T-helper 2 cell (primary cell): ENCODE measurements at regions not wholly inside any gene's neighbourhood (a gene's known extent, or its start where the extent isn't known, plus 50 kb on each side); places are given as distances from the start of the nearest gene placed in this dataset.

Experiments
- DNase-seq, 5 experiments: peaks; one replicate each; pipeline versions ENCODE4 v3.0.0 to v3.0.0-alpha.2; 2012 to 2022

DNA sequence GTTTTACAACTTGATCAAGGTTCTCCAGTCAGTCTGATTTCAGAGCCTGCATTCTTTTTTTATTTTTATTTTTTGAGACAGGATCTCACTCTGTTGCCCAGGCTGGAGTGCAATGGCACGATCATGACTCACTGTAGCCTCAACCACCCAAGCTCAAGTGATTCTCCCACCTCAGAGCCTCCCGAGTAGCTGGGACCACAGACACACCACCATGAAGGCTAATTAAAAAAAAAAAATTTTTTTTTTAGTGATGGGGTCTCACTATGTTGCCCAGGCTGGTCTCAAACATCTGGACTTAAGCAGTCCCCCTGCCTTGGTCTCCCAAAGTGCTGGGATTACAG is 117.2 kb upstream of the NAV2 start:
- no peak for DNase-seq

- no peak for DNase-seq
Observed at GRCh38 chr11:19594326-19594725, 118.3 kb upstream of the NAV2 start.

- DNase-seq: no peak
Observed at GRCh38 chr11:19592842-19593241, 119.8 kb upstream of the NAV2 start.

- no peak for DNase-seq
Observed at GRCh38 chr11:19589567-19590260, 122.9 kb upstream of the NAV2 start.

DNA sequence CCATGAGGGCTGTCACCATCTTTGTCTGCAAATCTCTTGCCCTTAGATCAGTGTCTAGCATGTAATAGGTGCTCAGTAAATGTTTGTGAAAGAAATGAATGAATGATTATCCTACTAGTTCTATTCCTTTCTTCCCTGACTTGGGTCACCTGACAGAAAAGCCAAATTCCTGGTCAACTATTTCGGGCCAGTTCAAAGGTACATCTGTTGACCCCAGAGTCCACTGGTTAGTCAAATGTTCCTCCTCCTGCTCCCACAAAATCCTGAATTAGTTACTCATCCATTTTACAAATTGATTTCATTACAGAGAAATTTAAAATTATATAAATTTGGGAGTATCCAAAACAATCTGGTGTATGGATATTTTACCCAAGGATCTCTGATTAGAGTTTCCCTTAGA is 124.7 kb upstream of the NAV2 start:
- no peak for DNase-seq

DNA sequence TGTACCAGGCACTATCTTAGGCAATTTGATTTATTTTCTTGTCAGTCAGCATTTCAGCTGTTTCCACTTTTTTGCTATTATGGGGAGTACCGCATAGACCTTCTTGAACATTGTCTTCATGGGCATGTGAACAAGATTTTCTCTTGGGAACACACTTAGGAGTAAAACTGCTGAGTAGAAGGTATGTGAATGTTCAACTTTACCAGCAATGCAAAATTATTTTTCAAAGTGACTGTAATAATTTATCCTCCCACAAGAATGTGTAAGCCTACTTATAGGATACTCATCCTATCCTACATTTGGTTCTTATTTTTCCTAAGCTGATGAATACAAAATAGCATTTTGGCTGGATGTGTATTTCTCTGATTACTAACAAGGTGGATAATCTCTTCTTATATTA is 132.0 kb upstream of the NAV2 start:
- DNase-seq: no peak

- DNase-seq: no peak
Observed at GRCh38 chr11:19579957-19580356, 132.7 kb upstream of the NAV2 start.

GRCh38 chr11:19578871-19579270 is 133.8 kb upstream of the NAV2 start:
- DNase-seq: no peak

DNA sequence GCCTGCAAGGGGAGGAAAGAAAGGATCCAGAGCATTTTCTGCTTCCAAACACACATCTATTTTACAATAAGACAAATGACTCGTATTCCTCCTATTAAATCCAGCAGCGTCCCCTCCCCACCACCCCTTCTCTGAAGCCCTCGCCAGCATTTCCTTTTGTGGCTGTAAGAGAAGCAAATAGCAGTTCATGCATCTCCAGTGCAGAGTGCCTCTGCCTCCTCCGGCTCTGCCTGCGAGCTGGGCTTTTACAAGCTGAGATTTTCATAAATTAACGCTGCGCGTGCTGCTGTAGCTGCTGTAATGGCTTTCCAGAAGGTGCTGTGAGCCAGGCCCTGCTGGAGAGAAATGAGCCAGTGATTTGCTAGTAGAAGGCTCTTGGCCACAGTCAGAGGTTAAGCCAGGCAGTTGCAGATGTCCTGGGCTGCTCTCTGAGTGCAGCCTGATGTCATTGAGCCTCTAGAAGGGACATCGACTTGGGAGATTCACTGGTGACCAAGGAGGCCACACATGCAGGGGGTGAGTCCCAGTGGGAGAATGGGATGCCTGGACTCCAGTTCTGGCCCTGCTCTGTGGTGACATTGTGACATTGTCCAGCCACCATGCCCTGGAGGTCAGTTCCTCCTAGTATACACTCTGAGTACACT is 134.5 kb upstream of the NAV2 start:
- DNase-seq: no peak

GRCh38 chr11:19577391-19577975 is 135.2 kb upstream of the NAV2 start:
- no peak for DNase-seq

DNA sequence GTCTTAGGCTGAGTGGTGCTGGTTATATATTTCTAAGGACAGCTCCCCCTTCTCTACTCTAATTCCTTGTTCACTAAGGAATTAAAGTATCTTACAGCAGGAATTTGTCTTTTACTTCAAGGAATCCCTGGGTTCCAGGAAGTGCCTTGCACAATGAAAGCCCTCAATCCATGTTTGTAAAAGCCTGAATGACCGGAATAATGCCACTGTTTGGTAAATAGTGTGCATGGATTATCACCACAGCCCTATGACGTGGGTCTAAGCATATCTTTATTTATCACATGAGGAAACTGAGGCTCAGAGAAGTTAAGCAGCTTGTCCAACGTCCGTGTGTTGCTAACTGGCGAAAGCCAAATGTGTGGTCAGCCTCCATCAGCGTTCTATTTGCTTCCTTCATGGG is 135.7 kb upstream of the NAV2 start:
- DNase-seq: no peak

- DNase-seq: no peak
Observed at GRCh38 chr11:19576054-19576453, 136.6 kb upstream of the NAV2 start.

GRCh38 chr11:19574916-19575315 is 137.7 kb upstream of the NAV2 start:
- DNase-seq: no peak

- DNase-seq: no peak
Observed at GRCh38 chr11:19573666-19574065, 139.0 kb upstream of the NAV2 start.

- no peak for DNase-seq
Observed at GRCh38 chr11:19571906-19572305, 140.7 kb upstream of the NAV2 start.

DNA sequence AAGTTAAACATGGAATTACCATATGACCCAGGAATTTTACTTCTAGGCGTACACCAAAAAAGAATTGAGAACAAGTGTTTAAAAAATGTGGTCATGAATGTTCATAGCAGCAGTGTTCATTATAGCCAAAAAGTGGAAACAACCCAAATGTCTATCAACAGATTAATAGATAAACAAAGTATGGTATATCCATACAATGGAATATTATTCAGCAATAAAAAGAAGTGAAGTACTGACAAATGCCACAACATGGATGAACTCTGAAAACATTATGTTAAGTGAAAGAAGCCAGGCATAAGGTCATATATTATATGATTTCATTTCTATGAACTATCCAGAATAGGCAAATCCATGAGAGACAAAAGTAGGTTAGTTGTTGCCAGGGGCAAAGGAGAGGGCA is 141.7 kb upstream of the NAV2 start:
- no peak for DNase-seq

- DNase-seq: no peak
Observed at GRCh38 chr11:19567996-19568395, 144.6 kb upstream of the NAV2 start.

GRCh38 chr11:19566583-19567379 is 145.9 kb upstream of the NAV2 start:
- DNase-seq: no peak

GRCh38 chr11:19565639-19566038 is 147.0 kb upstream of the NAV2 start:
- no peak for DNase-seq

DNA sequence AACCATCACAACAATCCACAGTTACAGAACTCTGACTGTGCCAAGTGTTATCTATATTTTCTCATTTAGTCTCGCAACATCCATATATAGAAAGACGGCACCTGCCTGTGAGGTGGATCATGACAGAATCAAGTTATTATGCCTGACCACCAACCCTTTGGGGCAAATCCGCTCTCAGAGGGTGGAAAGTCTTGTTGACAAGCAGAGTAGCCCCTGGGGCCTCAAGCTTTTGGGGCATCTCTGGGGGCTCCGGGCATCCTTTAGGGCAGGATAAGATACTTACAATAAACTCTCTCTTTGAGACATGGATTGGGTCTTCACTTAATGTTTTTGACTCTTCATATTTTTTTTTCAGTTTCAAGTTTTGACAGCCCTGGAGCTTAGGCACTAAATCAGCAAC is 150.5 kb upstream of the NAV2 start:
- no peak for DNase-seq

DNA sequence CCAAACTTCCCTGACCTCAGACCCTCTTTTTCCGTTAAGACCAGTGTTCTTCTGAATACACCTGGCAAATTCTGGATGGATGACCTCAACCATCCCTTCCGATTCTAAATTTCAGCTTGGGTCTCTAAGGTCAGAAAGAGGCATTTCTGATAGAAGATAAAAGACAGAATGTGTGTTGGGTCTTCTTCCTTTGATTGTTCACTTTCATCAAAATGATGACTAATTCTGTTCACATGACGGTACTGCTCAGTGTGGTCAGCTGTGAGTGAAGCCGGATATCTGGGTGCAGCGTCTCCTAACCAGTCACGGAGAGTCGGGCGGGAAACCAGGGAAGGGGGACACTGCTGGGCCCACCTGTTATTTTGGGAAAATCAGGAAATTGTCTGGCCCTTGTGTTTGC is 151.6 kb upstream of the NAV2 start:
- no peak for DNase-seq

DNA sequence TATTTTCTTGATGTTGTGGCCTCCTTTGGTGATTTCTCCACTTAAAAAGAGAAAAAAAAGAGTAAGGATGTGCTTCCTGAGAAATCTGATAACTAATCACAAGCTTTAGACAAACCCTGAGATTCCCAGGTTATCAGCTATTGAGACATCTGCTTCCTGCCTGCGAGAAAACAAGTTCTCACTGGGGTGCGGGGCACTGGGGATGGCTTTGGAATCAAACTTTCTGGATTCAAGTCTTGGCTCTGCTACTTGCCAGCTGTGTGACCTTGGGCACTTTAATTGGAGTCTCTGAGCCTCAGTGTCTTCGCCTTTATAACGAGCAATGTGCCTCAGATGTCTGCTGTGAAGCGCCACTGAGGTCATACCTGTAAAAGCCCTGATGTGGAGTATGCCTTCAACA is 152.5 kb upstream of the NAV2 start:
- DNase-seq: no peak

GRCh38 chr11:19559746-19560145 is 152.9 kb upstream of the NAV2 start:
- DNase-seq: no peak
